ENCODE measurements at regions not wholly inside any gene's neighbourhood (a gene's known extent, or its start where the extent isn't known, plus 50 kb on each side); places are given as distances from the start of the nearest gene placed in this dataset.

DNA sequence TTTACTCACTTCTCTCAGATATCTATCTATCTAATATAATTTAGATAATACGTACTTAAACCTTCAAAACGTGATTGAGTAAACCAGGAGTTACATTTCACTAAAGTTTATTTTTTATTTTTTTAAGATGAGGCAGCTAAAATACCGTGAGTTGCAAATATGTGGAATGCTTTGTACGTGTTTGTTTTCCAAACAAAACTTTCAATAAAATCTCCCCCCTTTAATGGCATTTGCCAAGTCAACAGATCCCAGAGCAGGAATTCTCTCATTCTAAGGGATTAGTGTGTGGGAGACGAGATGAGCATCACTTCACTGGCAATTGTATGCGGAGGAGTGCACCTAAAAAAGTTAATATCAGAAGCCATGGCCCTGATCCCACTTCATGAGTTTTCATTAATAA is 53.7 kb upstream of the MAGI2 start:
- TF ChIP-seq, protein P1, sequence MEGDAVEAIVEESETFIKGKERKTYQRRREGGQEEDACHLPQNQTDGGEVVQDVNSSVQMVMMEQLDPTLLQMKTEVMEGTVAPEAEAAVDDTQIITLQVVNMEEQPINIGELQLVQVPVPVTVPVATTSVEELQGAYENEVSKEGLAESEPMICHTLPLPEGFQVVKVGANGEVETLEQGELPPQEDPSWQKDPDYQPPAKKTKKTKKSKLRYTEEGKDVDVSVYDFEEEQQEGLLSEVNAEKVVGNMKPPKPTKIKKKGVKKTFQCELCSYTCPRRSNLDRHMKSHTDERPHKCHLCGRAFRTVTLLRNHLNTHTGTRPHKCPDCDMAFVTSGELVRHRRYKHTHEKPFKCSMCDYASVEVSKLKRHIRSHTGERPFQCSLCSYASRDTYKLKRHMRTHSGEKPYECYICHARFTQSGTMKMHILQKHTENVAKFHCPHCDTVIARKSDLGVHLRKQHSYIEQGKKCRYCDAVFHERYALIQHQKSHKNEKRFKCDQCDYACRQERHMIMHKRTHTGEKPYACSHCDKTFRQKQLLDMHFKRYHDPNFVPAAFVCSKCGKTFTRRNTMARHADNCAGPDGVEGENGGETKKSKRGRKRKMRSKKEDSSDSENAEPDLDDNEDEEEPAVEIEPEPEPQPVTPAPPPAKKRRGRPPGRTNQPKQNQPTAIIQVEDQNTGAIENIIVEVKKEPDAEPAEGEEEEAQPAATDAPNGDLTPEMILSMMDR (IDR thresholded peaks at IDR 0.05) = no peak
- TF ChIP-seq POLR2A (IDR thresholded peaks at IDR 0.05) = no peak
